Parathyroid adenoma (tissue), 2 donors: ENCODE measurements at regions not wholly inside any gene's neighbourhood (a gene's known extent, or its start where the extent isn't known, plus 50 kb on each side); places are given as distances from the start of the nearest gene placed in this dataset.

Experiments used
- H2AFZ ChIP-seq: fragments of 300-600 bp; sonication (generic); one replicate; pipeline ENCODE4 v1.7.0; 2017; ENCODE audit warnings: antibody characterized with exemption, mild to moderate bottlenecking
- H3K27ac ChIP-seq: fragments of 300-600 bp; sonication (generic); one replicate; pipeline ENCODE4 v1.7.0; 2017
- H3K27me3 ChIP-seq: fragments of 300-600 bp; sonication (generic); one replicate; pipeline ENCODE4 v1.7.0; 2017; ENCODE audit warnings: low read length; ENCODE audit not compliant: control insufficient read depth, insufficient read depth
- H3K36me3 ChIP-seq: fragments of 300-600 bp; sonication (generic); one replicate; pipeline ENCODE4 v1.7.0; 2017; ENCODE audit warnings: low read length; ENCODE audit not compliant: control insufficient read depth, insufficient read depth
- H3K4me1 ChIP-seq: fragments of 300-600 bp; sonication (generic); one replicate; pipeline ENCODE4 v1.7.0; 2017; ENCODE audit warnings: control low read depth
- H3K4me2 ChIP-seq: fragments of 300-600 bp; sonication (generic); one replicate; pipeline ENCODE4 v1.7.0; 2017; ENCODE audit warnings: low read length
- H3K4me3 ChIP-seq: fragments of 300-600 bp; sonication (generic); one replicate; pipeline ENCODE4 v1.7.0; 2017; ENCODE audit warnings: low read depth, low read length
- H3K79me2 ChIP-seq: fragments of 300-600 bp; sonication (generic); one replicate; pipeline ENCODE4 v1.7.0; 2017; ENCODE audit warnings: control low read depth
- H3K9ac ChIP-seq: fragments of 300-600 bp; sonication (generic); one replicate; pipeline ENCODE4 v1.7.0; 2017; ENCODE audit warnings: mild to moderate bottlenecking
- H3K9me3 ChIP-seq: fragments of 300-600 bp; sonication (generic); one replicate; pipeline ENCODE4 v1.7.0; 2017; ENCODE audit warnings: low read length; ENCODE audit not compliant: control insufficient read depth
- TF ChIP-seq, protein P1 (sequence below): fragments of 300-600 bp; sonication (generic); IDR thresholded peaks from one replicate; pipeline ENCODE4 v1.7.0; 2017; ENCODE audit warnings: antibody characterized with exemption, mild to moderate bottlenecking
- donor health status: primary hyperparathyroidism.

GRCh38 chr16:26951950-26952349, 114.8 kb upstream of the C16orf82 start:
- no peak overlapping the region for H3K4me2 ChIP-seq
- H3K9ac ChIP-seq, result no peak overlapping the region
- H3K27ac ChIP-seq, result no peak overlapping the region
- no peaks in the 10 kb centered on the region for H3K36me3 ChIP-seq
- H2AFZ ChIP-seq, result no peak overlapping the region
- TF ChIP-seq, protein P1, sequence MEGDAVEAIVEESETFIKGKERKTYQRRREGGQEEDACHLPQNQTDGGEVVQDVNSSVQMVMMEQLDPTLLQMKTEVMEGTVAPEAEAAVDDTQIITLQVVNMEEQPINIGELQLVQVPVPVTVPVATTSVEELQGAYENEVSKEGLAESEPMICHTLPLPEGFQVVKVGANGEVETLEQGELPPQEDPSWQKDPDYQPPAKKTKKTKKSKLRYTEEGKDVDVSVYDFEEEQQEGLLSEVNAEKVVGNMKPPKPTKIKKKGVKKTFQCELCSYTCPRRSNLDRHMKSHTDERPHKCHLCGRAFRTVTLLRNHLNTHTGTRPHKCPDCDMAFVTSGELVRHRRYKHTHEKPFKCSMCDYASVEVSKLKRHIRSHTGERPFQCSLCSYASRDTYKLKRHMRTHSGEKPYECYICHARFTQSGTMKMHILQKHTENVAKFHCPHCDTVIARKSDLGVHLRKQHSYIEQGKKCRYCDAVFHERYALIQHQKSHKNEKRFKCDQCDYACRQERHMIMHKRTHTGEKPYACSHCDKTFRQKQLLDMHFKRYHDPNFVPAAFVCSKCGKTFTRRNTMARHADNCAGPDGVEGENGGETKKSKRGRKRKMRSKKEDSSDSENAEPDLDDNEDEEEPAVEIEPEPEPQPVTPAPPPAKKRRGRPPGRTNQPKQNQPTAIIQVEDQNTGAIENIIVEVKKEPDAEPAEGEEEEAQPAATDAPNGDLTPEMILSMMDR, result no peak
- no peaks in the 10 kb centered on the region for H3K27me3 ChIP-seq
- H3K9me3 ChIP-seq, result no peaks in the 10 kb centered on the region
- no peaks in the 10 kb centered on the region for H3K4me1 ChIP-seq
- no peaks in the 10 kb centered on the region for H3K79me2 ChIP-seq
- no peak overlapping the region for H3K4me3 ChIP-seq

DNA sequence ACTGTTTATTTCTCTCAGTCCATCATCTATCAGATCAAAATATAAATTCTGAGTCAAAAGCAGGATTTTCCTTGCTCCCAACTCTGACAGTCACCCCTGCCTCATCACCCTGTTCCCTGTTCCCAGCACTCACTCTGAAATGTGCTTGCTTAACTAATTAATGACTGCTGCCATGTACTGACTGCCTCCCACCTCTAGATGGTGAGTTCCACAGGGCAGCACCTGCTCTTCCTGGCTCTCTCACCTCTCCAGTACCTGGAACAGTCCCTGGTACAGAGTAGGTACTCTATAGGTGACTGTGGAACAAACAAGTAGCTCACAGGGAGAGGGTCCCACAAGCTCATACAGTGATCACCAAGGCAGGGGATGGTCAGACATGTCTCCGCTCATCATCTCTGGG, 114.3 kb upstream of the C16orf82 start:
- no peaks in the 10 kb centered on the region for H3K4me1 ChIP-seq
- no peak overlapping the region for H3K9ac ChIP-seq
- H2AFZ ChIP-seq, result no peak overlapping the region
- H3K27me3 ChIP-seq, result no peaks in the 10 kb centered on the region
- no peaks in the 10 kb centered on the region for H3K36me3 ChIP-seq
- no peak overlapping the region for H3K4me2 ChIP-seq
- no peaks in the 10 kb centered on the region for H3K9me3 ChIP-seq
- TF ChIP-seq, protein P1, result no peak
- H3K79me2 ChIP-seq, result no peaks in the 10 kb centered on the region
- no peak overlapping the region for H3K4me3 ChIP-seq
- no peak overlapping the region for H3K27ac ChIP-seq

GRCh38 chr16:26957283-26957859, 109.4 kb upstream of the C16orf82 start:
- H3K4me3 ChIP-seq, result no peak overlapping the region
- no peaks in the 10 kb centered on the region for H3K4me1 ChIP-seq
- no peak overlapping the region for H3K27ac ChIP-seq
- no peak overlapping the region for H3K9ac ChIP-seq
- no peak overlapping the region for H3K4me2 ChIP-seq
- no peaks in the 10 kb centered on the region for H3K27me3 ChIP-seq
- no peak overlapping the region for H2AFZ ChIP-seq
- no peaks in the 10 kb centered on the region for H3K79me2 ChIP-seq
- H3K9me3 ChIP-seq, result no peaks in the 10 kb centered on the region
- no peaks in the 10 kb centered on the region for H3K36me3 ChIP-seq
- TF ChIP-seq, protein P1, result no peak

DNA sequence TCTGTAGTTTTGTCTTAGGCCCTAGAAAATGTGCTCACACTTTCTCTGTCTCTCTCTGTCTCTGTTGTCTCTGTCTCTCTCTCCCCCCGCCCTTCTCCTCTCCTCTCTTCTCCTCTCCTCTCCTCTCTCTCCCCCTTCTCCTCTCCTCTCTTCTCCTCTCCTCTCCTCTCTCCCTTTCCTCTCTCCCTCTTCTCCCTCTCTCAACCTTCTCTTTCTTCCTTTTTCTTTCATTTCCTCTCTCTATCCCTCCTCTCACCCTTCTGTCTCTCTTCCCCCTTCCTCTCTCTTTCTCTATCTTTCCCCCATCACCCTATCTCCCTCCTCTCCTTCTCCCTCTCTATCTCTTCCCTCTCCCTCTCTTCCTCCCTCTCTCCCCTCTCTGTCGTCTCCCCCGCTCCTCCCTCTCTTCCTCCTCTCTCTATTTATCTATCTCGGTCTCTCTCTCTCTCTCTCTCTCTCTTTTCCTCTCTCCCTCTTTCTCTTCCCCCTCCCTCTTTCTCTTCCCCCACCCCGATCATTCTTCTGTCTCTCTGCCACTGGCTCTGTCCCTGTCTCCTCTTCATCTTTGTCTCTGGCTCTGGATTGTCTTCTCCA, 107.2 kb upstream of the C16orf82 start:
- peaks cover 3% of the 10 kb centered on the region for H3K27me3 ChIP-seq
- no peaks in the 10 kb centered on the region for H3K9me3 ChIP-seq
- TF ChIP-seq, protein P1, result no peak
- no peak overlapping the region for H3K4me3 ChIP-seq
- H2AFZ ChIP-seq, result no peak overlapping the region
- H3K4me1 ChIP-seq, result no peaks in the 10 kb centered on the region
- H3K9ac ChIP-seq, result no peak overlapping the region
- H3K4me2 ChIP-seq, result no peak overlapping the region
- no peak overlapping the region for H3K27ac ChIP-seq
- no peaks in the 10 kb centered on the region for H3K36me3 ChIP-seq
- H3K79me2 ChIP-seq, result no peaks in the 10 kb centered on the region

DNA sequence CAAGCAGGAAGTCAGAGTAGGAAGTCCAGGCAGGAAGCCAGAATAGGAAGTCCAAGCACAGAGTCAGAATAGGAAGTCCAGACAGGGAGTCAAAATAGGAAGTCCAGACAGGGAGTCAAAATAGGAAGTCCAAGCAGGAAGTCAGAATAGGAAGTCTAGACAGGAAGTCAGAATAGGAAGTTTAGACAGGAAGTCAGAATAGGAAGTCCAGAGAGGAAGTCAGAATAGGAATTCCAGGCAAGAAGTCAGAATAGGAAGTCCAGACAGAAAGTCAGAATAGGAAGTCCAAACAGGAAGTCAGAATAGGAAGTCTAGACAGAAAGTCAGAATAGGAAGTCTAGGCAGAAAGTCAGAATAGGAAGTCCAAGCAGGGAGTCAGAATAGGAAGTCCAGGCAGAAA, 105.3 kb upstream of the C16orf82 start:
- H3K27me3 ChIP-seq, result peaks cover 3% of the 10 kb centered on the region
- H3K9me3 ChIP-seq, result no peaks in the 10 kb centered on the region
- H3K9ac ChIP-seq, result no peak overlapping the region
- H3K4me3 ChIP-seq, result no peak overlapping the region
- H3K4me1 ChIP-seq, result no peaks in the 10 kb centered on the region
- H3K36me3 ChIP-seq, result no peaks in the 10 kb centered on the region
- no peaks in the 10 kb centered on the region for H3K79me2 ChIP-seq
- no peak overlapping the region for H3K4me2 ChIP-seq
- H2AFZ ChIP-seq, result no peak overlapping the region
- TF ChIP-seq, protein P1, result no peak
- H3K27ac ChIP-seq, result no peak overlapping the region
